Inflammatory macrophage treated with lipopolysaccharide for 4 hours (primary cell): ENCODE measurements at regions not wholly inside any gene's neighbourhood (a gene's known extent, or its start where the extent isn't known, plus 50 kb on each side); places are given as distances from the start of the nearest gene placed in this dataset.

Source experiments
- DNase-seq: peaks from one replicate; pipeline ENCODE4 v3.0.0-alpha.2; 2020

GRCh38 chr7:70994176-70994575, 137.8 kb upstream of the GALNT17 start:
- DNase-seq, result no peak

GRCh38 chr7:70997261-70997660, 134.7 kb upstream of the GALNT17 start:
- no peak for DNase-seq

- DNase-seq, result no peak
Measured at GRCh38 chr7:71005109-71005508, 126.8 kb upstream of the GALNT17 start.

GRCh38 chr7:71009636-71010035, 122.3 kb upstream of the GALNT17 start:
- DNase-seq, result no peak

- DNase-seq, result no peak
Measured at GRCh38 chr7:71015252-71015900, 116.6 kb upstream of the GALNT17 start.

GRCh38 chr7:71016401-71016800, 115.5 kb upstream of the GALNT17 start:
- no peak for DNase-seq

- no peak for DNase-seq
Measured at GRCh38 chr7:71017602-71018001, 114.3 kb upstream of the GALNT17 start.

- no peak for DNase-seq
Measured at GRCh38 chr7:71019706-71020105, 112.2 kb upstream of the GALNT17 start.

GRCh38 chr7:71021131-71021530, 110.8 kb upstream of the GALNT17 start:
- no peak for DNase-seq

- no peak for DNase-seq
Measured at GRCh38 chr7:71026680-71027079, 105.3 kb upstream of the GALNT17 start.

GRCh38 chr7:71034243-71034642, 97.7 kb upstream of the GALNT17 start:
- no peak for DNase-seq

- no peak for DNase-seq
Measured at GRCh38 chr7:71042591-71042990, 89.4 kb upstream of the GALNT17 start.

- no peak for DNase-seq
Measured at GRCh38 chr7:71050492-71050891, 81.5 kb upstream of the GALNT17 start.

- no peak for DNase-seq
Measured at GRCh38 chr7:71055504-71055903, 76.4 kb upstream of the GALNT17 start.

GRCh38 chr7:71077743-71078476, 54.0 kb upstream of the GALNT17 start:
- DNase-seq, result no peak
